Bone marrow (tissue), 2 donors: ENCODE measurements at regions not wholly inside any gene's neighbourhood (a gene's known extent, or its start where the extent isn't known, plus 50 kb on each side); places are given as distances from the start of the nearest gene placed in this dataset.
A peak's percentile ranks its signal among the peaks of the same experiment; 100 is the strongest.

Experiments
- DNase-seq, 2 donors: peaks; one replicate each; lab custom pipeline; 2025; lab: John Stamatoyannopoulos, UW

DNA sequence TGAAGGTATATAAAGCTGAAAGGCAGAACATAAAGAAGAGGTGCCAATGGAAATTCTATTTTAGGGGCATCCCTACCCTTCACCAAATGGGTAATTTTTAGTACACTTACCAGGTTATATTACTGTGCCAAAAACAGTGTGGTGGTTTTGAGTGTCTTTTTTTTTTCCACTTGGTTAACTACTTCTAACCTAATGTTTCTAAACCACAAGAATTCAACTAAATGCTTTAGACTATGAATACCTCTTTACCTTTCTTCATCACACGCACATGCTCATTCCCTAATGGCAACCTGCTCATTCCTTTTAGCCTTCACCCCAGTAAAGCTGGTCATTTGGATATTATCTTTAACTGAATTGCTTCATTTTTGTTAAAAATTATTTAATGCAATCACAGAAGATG lies 215.6 kb downstream of the PIK3R1 start:
- DNase-seq = no peak

DNA sequence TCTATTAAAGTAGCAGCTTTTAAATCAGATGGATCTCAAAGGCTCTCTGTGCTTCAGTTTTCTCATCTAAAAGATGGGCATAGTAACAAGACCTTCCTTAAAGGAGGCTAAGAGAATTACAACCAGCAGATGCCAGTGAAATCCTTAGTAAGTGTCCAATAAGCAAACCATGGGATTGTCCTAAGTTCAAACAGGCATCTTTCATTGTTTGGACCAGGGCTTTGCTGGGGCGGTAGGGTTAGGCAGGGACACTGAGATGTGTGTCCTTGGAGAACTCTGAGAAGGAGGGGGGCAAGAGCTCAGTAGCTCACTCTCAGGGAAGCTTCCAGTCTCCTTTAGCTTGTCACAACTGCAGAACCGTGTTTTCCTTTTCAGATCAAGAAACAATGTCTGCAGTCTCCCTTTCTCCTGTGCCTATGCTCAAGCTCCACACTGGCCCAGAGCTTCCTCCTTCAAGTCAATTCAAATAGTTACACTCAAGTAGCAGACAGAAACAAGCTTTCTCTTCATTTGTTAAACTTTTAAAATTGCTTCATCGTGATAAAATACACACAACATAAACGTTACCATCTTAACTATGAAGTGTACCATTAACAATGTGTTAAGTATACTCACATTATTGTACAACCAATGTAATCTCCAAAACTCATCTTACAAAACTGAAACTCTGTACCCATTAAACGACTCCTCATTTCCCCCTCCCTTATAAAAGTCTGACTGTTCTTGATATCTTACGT lies 216.2 kb downstream of the PIK3R1 start:
- DNase-seq = no peak

DNA sequence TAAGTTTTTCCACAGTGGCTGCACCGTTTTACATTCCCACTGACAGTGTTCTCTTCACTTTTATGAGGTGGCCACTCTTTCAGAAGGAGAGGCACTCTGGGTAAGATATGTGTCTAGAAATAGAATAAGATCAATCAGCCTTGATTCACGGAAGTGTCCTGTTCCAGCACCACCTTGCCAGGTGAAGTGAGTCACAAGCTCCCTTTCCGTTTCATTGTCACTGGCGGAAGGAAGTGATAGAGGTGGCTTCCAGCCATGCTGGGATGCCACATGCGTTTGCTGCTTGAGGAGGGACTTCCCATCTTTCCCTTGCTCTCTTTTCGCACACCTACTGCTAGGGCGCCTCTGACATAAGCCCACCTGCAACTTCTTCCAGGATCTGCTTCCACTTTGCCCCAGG lies 217.1 kb downstream of the PIK3R1 start:
- no peak for DNase-seq

DNA sequence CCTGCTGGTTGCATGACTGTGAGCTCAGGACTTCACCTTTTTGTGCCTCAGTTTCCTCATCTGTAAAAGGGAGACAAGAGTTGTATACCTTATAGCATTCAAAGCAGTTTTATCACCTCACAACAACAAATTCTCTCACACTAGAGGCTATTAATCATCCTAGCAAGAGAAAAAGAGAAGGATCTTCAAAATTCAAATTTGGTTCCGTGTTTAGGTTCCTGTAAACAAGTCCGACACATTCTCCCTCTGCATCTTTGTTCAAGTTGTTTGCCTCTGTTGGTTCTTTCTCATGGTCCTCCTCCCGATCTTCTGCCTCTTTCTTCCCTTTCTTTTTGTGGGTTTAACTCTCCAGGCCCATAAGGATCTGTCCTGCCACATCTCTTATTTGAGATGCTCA lies 218.0 kb downstream of the PIK3R1 start:
- DNase-seq = peak in 1 of 2 donors; percentile 18

DNA sequence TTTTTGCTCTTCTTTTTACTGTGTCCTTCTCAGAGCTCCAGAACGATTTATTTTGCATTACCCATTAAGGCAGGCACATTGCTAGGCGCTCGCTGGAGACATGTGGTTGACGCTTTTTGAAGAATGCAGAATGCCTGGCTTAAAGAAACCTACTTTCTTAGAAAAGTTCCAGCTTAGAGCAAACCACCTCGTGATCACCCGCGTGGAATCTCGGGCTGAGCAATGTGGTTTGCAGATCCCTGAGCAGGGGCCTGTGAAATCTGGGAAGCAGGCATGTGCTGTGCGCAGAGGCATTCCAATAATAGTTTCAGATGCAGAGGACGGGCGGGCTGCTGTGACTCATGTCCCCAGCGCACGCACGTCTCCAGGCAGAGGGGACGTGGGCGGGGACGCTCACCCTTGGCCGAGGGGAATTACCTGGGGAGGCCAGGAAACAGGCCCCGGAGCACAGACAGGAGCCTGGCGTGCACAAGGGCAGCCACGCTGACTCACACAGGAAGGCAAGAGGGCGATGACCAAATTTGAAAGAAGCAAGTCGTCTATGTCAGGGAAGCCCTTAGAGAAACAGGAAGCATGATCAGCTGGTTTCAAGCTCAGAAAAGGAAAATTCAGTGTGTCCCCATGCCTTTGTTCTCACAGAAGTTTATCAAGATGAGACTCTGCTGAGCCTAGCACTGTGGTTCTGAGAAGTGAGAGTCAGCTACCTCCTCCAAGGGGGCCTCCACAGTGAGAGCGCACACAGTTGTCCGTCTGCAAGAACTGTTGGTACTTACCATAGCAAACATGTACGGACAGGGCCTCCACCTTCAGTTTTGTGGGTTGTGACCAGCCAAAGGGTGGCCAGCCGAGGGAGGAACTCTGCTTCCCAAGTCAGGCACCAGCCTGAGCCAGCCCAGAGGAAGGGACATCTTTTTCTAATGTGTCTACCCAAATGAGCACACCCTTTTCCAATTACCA lies 218.6 kb downstream of the PIK3R1 start:
- peak; percentile 66 to 99 for DNase-seq

DNA sequence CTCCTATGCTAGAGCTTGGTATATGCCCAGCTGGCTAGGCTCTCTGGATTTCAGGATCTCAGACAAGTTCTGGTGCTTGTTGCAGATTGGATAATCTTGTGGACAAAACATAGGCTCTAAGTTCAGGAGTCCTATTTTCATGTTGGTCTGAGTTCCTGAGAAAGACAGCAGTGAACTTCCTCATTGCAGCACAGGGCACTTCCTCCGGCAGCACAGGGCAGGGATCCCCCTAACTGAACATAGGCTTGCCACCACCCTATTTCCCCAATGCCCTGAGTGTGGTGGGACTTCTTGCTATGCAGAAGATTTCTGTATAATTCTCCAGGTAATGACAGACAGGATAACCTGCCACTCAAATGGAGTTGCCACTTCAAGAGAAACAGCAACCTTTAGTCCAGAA lies 220.1 kb downstream of the PIK3R1 start:
- DNase-seq = peak; percentile 17 to 73

DNA sequence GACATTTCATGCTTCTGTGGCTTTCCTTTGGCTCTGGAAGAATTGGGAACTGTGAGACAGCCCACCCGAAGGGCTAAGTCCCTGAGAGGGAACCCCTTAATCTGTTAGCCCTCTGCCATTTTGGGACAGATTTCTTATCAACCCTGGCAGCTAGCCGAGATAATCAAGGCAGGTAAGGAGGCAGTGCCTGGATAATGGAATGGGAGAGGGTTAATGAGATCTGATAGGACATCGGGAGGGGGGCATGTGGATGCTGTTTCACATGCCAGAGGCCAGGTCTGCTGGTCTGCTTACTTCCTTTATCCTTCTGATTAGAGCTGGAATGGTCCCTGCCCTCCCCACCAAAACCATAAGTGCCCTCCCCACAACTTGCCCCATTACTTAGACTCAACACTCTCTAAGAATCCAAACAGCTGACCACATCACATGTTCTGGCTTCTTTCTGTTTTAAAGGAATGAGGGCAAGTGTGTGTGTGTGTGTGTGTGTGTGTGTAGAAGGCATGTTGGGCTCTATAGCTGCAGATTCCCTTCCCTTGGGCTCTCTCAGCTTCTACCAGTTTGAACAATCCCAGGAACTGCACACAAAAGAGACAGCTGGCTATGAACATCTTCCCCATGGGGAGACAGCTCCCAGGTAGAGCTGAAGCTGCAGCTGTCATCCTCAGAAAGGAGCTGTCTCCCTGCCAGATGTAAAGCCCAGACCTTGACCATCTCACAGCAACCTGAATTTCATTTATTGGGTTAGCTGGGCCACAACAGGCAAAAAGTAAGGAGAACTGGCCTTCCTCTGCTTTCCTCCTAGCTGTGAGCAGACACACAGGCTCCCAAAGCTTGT lies 221.3 kb downstream of the PIK3R1 start:
- DNase-seq = no peak

DNA sequence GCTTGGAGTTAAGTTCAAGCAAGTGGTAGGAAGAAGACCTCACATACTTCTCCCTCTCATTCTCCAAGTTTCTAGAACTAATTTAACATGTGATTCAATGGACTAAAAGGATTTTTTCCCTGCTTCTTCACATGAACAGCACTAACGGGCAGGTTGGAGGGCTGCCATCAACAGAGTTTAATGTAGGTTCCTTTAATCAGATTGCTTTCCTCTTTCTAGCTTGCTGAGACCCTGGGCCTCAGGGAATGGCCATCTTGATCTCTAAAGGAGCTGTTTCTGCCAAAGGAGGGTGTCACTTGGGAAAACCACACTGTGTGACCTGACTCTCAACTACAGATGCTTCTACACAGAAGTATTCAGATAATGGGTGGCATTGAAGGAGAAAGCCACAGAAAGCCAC lies 223.3 kb downstream of the PIK3R1 start:
- no peak for DNase-seq

DNA sequence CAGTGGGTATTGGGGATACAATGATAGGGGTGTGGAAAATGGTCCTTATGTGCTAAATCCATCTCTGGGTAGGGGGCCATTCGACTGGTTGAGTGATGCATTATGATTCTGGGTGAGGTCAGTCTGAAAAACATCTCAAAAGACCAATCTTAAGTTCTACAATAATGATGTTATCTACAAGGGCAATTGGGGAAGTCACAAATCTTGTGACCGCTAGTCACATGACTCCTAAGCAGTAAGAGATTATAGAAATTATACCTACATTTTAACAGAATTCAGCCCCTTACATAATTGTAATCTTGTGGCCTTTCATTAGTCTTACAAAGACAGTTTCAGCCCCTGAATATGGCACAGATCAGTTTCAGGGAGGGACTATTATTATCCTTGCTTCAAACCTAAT lies 224.7 kb downstream of the PIK3R1 start:
- DNase-seq = no peak

DNA sequence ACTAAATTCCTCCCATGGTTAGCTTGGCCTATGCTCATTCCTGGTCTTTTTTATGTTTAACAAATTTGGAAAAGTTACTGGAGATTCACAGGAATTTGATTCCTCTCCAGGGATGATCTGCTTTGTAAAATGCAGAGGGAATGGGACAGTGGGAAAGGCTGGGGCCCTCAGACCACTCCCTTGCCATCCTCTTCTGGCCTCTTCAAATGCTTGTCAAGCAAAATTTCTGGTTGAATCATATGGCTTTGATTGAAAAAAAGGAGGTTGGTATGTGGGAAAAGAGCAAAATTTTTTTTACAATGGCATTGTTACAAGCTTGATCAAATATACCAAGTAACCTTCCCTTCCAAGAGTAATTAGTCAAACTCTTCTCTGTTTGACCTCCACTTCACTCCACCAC lies 225.1 kb downstream of the PIK3R1 start:
- DNase-seq = no peak

DNA sequence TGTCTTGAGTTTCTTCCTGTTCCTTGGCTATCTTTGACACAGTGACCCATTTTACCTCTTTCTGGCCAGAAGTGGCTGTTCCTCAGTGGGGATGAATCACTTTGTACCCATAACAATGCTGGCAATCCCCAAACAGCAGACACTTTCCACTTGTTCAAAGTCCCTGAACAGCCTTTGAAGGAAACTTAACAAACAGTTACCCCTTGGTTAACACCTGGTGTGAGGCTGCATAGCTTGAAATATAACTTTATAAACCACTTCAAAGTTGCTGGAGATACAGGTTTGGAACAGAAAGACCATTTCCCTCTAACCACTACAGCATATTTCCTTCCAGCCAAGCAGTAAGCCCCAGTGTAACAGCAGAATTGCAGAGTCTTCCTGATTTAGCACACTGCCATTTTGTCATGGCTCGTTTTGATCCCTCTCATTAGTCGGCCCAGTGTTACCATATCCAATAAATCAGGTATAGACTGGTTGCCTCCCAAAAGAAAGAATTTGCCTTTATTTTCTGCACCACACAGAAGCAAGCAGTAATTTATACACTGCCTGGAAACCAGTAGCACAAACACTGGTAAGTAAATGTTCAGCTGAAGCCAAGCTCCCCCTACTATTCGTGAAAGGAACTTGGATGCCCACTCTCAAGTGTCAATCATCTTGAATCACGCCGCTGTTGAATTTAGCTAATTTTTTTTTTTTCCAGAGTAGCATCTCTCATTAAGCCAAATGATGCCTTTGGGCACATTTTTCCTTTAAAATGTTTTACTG lies 225.9 kb downstream of the PIK3R1 start:
- no peak for DNase-seq

DNA sequence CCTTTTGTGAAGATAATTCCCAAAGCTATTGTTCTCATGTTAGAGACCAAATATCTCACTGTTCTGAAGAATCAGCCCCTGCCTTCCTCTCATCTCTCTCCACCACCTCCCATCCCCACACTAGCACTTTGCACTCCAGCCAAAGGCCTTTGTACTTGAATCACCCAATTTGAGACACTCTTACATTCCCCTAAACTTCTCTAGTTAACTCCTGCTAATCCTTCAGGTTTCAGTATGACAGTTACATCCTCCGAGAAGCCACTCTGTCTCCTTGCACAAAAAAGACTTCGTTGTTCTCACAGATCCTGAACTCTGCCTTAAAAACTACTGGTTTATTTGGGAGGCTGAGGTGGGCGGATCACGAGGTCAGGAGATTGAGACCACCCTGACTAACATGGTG lies 227.5 kb downstream of the PIK3R1 start:
- DNase-seq = no peak

DNA sequence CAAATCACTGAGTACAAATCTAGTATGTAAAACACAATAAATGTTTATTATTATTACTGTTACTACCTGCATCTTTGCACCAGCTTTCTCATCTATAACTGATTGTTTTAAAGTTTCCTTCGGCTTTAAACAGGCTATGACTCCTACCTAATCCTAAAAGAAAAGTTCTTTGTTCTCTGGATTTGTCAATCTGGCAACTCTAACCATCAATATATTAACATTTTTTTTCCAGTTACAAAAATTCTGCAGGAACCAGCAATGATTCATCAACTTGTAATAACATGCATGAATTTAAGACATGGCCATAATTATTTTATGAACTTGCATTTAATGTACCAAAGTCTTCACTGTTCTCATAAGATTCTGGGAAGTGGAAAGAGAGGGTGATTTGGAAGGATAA lies 228.5 kb downstream of the PIK3R1 start:
- no peak for DNase-seq

DNA sequence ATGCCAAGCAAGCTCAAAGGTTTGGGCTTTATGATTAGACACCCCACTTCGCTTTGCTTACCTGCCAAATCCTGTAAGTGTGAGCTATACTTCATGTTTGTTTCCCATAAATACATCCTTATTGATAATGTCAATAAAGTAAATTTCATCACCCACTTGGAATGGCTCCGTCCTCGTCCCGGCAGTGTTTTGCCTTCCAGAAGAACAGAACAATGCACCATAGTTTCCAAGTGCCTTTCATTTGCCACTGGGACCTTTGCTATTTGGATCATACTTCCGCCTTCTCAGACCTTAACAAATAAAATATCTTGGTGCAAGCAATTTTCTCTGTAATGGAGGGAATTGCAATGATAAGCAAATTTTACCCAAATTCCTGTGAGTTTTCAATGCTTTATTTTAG lies 229.3 kb downstream of the PIK3R1 start:
- DNase-seq = no peak

DNA sequence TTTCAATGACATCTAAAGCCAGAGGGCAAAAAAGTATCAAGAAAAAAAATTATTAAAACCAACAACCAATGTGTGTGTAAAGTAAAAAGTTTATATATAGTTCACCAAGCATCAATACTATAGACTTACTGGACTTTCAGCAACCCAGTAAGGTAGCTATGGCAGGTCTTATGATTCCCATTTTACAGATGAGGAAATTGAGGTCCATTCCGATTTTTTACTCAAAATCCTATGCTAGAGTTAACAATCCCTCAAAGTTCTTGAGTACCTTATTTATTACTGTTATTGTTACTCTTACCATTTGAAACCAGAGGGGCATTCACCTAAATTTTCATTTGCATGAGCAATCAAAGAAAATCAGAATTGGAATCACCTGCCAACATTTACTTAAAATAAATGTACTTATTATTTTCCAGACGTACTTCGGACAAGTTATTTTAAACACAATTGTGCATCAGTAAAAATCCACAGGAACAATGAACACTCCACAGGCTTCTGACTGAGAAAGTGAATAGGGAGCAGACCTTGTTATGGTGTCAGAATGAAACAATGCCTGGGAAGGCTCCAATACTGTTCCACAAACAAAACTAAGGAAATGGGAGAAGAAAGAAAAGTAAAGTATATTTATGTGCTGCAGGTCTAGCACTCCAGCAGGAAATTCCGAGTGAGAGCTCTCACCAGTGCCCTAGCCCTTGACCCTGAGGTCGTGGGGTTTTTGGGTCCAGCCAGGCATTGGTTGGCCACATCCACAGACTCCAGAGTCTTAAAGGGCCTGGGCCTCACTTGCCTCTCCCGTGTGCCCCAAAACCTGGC lies 229.9 kb downstream of the PIK3R1 start:
- no peak for DNase-seq

DNA sequence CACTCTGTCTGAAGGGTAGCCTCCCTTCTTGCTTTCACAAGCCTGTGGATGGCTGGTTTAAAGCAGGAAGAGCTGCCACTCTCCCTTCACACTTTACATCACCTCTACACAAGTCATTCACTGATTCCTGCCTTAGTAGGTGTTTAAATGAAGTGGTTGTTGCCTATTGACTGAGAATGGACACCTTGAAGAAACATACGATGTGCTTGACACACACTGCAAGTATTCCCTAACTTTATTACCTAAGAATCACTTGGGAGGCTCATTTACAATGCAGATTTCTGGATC lies 230.5 kb downstream of the PIK3R1 start:
- DNase-seq = no peak

DNA sequence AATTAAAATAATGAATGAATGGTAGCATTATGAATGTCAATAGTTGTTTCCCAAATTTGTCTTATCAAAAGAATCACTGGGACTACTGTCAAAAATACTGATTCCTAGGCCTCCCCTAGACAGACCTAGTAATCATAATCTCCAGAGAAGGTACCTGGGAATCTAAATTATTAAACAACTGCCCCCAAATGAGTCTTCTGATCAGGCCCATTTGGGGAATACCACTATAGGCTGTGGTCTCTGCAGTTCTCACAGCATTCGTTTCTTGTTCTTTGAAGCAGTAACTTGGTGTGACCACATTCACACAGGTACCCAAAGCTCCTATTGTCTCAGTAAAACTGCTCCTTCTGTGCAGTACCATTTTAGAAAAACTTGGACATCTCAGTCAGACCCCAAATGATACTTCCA lies 230.9 kb downstream of the PIK3R1 start:
- no peak for DNase-seq

DNA sequence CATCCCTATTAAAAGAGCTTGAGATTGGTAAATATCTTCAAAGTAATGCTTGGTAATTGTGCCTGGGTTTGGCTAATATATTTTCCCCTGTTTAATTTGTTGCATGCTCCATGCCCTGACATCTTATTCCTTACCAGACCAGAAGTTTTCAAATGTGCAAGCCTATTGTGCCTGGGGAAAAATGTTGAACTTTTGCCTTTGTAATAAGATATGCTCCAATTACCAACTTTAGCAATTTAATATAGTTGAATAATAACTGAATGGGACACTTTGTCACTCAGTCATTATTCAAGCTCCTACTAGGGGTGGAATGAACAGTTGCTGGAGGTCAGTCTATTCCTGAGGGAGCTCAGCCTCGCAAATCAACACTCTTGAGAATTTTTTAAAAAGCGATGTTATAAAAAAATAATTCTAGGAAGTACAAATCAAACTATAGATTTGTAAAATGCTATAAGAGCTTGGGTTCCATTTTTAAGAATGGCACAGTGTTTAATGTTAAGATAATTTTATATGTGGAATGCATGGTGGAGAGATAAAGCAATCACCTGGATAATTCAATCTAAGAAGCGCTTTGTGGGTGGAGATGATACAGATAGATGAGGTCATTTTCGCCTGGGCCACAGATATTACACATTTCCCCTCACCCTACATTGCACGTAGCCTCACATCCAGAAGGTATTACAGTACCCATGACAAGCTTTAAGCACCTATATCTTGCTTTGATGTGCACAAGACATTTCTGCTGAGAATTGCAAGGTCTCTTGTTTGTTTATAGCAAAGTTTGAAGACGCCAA lies 231.8 kb downstream of the PIK3R1 start:
- no peak for DNase-seq

DNA sequence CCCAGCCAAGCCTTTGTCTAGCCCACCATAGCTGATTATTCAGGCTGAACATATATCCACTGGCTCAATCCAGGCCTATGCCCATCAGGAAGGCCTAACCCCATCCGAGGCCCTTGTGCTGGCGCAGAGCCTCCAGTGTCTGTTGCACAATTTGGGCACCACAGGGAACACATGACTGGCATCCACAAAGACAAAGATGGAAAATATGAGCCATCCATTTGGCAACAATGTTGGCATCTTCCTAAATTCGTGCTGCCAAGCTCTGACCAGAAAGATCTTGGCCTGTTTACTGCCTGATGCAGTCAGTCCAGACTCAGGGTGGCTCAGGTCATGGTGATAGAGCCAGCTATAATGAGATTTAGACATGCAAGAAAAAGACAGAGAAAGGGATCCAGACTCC lies 233.8 kb downstream of the PIK3R1 start:
- no peak for DNase-seq

DNA sequence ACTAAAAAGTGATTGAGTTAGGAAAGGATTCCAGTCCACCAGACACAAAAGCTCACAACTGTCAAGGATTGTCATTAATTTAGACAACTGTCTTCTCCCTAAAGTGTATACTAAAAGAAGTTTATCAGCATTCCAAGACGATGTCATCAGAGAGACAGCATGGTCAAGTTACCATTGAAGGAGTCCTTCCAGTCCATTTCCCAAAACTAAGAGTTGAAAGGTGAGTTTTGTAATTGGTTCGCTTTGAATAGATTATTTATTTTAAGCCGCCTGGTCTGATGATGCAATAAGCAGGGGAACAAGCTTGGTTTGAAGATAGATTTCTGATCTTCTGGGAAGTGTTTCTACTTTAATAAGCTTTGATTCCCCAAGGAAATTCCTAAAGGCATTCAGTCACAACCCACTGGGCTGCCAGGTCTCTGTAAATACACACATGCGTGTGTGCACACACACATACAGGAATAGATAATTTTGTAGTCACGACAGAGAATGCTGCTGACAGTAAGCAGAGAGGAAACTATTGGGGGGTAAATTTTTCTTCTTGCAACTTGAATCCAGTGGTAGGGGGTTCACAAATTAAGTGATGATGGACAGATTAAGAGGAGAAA lies 234.8 kb downstream of the PIK3R1 start:
- DNase-seq = no peak
